ENCODE measurements at regions not wholly inside any gene's neighbourhood (a gene's known extent, or its start where the extent isn't known, plus 50 kb on each side); places are given as distances from the start of the nearest gene placed in this dataset.

DNA sequence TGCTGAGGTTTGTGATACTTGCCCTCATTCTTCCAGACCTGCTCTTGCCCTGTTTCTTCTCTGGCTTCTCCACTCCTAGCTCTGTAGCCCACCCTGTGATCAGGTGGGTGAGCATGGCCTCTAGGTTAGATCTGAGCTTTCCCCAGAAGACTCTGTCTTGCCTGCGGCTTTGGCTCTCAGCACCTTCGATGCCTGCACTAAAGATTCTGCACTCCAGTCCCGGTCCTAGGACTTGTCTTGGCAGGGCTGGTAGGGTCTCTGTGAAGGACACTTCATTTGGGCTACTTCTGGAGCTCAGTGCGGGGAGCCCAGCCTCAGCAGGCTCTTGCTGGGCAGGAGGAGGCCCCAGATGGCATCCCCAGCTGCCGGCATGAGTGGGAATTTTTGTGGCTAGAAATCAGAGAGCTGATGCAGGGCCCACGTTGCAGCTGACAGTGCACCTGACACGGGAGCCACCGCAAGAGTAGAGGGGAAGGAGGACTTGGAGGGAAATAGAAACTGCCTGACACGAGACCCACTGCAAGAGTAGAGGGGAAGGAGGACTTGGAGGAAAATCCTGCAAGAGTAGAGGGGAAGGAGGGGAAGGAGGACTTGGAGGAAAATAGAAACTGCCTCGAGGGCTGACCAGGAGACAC is 226.9 kb upstream of the B3GAT1 start:
- no peak for DNase-seq

DNA sequence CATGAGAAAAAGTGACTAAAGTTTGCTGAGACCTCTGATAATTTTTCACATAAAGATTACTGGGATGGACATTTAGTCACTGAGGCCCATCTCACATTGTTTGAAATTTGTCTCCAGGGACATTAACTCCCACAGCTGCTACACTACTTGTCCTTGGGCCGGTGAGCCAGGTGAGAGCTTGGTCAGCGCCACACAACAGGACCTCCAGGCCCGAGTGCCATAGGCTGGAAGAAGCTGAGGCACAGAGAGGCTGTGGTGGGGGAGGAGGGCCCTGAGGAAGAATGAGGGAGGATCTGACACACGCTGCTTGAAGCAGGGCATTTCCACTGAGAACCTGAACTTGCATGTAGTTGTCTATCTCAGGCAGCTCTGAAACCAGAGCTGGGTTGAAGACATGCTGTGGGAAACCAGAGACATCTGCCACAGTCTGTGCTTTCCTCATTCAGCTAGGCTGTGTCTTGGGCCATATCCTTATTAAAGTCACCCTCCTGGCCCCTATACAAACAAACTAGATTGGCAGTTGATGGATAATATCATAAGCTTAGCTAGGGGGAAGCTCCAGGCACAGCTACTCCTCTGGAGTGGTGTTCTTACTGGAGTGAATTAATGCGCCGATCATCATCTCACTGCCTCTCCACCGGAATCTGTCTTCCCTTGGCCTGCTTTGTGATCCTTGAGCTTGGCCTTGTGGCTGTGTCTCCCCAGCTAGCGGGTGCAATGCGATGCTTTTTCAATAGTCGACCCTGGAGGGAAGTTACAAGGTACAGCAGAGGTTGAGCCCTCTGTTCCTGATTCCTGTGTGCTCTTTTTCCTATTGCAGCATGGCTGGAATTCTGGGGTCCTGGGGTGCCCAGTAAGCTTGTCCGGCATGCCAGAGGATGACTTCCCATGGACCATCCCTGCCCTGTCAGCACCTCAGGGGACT is 225.3 kb upstream of the B3GAT1 start:
- no peak for DNase-seq

DNA sequence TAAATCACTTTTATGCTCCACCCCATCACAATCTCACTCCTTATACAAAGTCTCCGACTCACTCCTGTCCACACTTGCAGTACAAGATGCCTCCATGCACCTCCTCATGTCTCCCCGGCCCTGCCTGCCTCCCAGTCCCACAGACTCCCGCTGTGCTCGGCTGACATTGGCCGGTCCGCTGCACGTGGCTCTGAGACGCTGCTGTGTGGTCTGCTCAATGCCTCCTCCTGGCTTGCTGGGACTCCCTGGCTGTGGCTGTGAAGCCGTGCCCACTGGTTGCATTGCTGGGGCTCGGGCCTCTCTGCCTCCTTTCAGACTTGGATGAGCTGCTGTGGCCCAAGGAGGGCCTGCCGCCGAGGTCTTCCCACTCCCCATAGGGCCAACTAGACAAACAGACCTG is 224.0 kb upstream of the B3GAT1 start:
- no peak for DNase-seq

DNA sequence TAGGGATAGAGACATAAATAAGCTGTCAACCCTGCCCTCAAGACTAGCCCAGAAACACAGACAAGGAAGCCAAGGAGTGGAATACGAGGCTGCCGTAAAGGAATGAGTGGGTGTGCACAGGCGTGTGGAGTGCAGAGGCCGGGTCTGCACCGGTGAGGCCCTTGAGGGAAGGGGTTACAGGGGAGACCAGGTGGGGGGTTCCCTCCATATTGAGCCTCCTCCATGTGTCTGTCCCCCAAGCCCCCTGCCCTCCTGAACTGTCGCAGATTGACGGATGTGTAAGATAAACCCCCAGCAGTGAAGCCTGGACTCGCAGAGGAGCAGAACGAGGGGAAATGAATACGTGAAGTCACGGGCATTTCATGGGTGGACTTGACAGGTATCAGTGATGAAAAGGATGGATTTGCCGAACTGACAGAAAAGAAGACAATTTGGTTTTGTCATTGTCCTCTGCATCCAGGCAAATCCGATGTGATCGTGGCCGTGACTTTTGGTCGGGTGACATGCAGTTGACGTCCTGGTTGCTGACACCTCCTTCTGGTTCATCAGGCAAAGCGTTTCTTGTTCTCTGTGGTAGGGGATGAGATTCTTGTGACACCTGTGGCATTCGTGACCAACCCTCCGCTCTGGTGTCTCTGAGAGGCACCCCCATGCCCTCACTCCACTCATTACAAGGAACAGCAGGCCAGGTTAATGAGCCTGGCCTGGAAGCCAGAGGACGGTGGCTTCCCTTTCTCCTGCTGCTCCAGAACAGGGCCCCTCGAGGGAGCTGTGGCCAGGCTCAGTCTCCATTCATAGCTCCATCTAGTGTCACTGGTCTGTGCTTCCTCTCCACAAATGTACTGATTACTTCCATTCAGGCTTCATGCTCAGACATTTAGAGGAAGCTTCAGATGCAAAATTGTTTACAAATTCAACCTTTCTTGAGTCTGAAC is 223.1 kb upstream of the B3GAT1 start:
- DNase-seq = no peak

DNA sequence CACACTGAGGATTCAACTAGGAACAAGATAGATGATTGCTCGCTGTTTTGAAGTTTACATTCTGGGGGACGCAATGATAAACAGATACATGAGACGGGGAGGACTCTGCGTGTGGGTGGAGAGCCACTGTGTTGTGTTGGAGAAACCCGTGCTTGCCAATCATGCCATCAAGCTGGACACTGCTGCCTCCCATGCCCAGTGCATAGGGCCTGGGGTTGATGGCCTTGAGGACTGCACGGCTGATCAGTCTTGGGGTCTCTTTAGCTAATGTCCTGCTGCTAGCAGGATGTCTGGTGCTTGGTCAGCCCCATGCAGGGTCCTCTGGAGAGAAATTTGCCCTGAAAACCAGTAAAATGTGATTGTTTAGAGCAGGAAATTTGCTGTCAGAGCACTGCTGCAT is 221.2 kb upstream of the B3GAT1 start:
- DNase-seq = no peak

DNA sequence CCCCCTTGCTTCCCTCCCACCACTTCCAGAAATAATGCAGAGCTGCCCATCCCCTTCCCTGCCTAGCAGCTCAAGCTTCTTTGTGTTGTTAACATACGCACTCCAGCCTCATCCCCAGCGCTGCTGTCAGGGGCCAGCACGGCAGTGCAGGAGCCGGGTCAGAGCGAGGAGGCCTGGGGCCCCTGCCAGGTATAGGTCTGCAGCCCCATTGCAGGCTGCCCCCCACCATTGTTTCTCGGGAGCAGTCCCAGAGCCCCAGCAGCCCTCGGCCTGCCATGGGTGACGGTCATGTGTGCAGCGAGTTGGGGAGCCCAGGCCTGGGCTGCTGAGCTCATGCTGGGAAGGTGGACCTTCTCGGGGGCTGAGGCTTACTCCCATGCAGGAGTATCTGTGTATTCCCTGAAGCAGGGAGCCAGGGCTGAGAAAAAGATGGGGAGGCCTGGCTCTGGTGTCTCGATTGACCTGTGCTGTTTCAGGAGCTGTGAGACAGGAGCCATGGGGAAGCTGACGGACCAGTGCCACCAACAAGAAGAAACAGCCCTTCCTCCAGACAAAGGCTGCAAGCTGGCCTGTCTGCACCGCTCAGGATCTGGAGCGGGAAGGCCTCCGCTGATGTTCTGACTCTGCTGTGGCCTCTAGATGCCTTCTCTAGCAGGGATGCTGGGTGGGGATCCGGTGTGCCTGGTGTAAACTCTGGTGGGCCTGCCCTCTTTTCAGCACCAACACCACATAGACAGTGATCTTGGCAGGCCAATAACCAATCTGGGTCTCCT is 220.5 kb upstream of the B3GAT1 start:
- DNase-seq = no peak

DNA sequence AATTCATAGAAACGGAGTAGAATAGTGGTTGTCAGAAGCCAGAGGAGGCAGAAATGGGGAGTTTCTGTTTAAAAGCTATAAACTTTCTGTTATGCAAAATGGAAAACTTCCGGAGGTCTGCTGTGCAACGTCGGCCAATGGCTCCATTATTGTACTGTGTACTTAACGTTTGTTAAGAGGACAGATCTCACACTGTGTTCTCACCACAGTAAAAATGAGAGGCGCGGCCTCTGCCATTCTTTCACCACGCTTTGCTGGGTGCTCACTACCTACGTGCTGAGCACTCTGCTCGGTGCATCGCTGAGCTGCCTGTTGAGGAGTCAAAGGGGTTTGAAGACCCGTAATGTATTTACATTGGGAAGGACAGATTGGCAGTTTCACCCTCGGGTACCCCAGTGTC is 218.8 kb upstream of the B3GAT1 start:
- DNase-seq = no peak

DNA sequence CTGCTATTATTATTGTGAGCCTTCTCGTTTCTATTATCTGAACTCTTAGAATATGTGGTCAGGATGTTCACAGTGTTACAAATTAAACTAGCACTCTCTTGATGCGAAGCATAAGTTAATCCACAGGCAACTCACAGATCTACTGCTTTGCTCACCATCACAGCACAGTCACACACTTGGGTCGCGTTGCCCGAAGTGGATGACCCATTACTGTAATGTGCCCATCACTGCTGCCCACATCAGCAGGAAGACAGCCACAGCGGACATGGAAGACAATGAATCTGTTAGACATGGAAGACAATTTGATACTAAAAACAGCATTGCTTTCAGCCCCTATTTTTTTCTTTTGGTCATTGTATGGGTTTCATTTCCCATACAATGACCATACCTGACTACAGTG is 216.4 kb upstream of the B3GAT1 start:
- DNase-seq = no peak

DNA sequence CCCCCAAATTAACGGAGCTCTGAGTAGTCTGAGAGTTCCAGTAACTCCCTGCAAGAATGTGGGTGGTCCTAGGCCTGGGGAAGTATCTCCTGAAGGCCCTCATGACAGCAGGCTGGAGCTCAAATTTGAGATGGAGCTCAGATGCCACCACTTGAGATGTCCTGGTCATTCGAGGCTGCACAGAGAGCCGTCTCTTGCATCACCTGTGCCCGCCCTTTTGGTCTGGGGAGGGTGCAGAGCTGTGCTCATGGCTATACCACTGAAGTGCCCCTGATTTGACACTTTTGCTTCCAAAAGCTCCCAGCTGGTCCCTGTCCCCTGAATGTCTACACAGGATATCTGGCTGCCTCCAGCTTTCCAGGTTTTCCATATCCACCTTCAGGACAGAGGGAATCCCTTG is 214.0 kb upstream of the B3GAT1 start:
- no peak for DNase-seq

DNA sequence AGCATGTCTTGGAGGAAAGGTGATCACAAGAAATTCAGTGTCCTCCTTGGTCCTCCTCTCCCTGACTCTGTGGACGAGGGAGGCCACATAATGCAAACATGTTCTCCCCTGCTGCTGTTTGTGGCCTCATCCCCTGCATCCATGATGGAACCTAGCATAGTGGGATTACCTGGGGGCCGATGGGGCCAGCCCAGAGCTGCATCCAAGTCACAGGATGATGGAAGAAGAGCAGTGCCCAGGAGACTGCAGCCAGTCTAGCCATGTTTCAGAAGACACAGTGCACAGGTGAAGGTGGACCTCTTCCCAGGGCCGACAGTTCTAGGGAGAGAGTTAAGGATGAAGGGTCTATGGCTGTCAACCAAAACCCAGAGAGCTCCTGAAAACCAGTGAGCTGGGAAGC is 213.6 kb upstream of the B3GAT1 start:
- no peak for DNase-seq

DNA sequence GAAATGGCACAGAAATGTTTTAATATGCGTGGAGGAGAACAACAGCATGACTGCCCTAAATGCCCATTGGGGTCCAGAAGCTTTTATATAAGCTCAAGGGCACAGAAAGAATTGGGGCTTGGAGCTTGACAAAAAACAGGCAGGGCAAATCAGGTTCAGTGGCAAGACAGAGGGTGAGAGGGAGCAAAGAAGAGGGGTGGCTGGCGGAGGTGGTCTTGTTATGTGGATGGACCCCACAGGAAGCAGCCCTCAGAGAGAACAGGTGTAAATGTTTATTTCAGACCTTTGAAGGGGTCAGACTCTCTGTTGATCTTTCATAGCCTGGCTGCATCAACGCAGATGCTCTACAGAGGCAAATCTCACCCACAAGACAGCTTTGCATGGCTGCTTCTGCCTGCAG is 213.1 kb upstream of the B3GAT1 start:
- DNase-seq = no peak

DNA sequence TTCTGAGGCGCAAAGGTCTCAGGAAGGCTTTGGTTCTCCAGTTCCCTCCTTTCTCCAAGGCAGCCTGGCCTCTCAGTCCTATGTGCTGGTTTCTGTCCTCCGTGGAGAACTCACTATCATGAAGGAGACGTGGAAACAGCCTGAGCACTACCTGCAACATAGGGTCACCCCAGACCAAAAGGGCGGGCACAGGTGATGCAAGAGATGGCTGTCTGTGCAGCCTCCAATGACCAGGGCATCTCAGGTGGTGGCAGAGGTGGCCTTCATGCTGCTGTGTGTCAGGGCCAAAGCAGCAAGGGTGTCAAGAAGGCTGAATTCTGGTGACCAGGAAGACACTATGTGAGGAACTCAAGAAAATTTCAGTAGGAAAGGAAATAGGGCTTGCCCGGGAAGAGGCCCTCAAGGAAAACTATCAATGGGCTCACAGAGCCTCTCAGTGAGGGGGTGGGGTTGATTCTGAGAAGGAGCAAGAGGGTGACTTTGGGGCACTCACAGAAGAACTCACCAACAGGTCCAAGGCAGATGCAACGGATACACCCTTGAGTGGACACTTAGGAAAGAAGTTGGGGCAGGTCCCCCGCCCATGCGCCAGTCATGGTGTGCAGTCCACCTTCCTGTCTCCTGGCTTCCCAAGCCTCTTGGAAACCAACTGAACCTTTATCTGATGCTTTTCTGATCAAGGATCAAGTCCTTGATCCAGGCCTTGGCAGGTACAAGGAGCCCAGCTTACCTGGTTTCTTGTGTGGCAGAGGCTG is 212.3 kb upstream of the B3GAT1 start:
- no peak for DNase-seq

DNA sequence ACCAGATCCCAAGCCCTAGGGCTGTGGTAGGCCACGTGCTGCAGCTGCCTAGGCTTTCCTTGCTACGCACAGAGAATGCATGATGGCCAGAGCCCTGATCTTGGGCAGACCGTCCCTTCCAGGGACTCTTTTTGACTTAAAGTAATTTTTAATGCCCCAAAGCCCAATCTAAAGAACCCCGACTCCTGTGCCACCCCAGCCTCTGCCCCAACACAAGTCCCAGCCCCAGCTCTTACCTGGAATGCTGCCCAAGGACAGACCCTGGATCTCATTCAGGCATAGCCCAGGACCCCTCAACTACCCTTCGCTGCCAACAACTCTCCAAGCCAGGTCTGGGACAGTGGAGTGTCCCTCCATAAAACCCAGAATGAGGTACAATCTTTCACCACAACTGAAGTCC is 211.7 kb upstream of the B3GAT1 start:
- DNase-seq = no peak

DNA sequence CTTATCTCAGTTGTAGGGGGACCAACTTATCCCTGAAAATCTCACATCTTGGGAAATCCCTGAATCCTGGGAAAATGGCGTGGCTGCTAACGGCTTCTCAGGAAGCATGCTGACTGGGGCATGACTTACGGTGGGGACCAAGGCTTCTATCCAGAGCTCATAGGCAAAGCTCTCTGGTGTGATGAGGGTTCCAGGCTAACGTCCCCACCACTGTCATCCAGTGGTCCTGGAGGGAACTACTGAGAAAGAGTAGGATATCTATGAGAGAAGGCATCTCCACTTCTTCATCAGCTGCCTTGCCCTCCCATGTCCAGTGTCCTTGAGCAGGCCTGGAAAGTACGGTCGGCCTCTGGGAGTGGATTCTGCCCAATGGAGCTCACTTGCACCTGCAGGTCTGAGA is 210.4 kb upstream of the B3GAT1 start:
- no peak for DNase-seq

DNA sequence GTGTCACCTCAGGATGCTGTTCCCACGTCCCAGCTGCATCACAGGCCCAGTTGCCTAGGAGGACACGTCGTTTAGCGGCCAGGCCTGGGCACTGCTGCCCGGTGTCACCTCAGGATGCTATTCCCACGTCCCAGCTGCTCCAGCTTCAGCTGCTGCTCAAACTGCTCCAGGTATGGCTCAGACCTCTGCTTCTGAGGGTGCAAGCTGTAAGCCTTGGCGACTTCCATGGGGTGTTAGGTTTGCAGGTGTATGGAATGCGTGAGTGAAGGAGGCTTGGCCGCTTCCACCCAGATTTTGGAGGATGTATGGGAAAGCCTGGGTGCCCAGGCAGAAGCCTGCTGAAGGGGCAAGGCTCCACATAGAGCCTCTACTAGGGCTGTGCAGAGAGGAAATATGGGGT is 205.3 kb upstream of the B3GAT1 start:
- no peak for DNase-seq

DNA sequence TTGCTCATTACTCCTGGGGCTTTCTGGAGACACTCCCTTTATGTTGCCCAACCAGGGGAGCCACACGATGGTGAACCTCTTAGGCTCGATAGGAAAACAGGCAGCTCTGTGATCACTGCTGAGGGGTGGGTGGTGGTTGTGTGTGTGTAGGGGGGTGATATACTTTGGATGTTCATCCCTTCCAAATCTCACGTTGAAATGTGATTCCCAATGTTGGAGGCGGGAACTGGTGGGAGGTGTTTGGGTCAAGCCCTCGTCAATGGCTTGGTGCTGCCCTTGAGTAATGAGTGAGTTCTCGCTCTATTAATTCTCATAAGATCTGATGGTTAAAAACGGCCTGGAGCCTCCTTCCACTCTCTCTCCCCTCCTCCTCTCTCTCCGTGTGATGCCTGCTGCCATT is 204.0 kb upstream of the B3GAT1 start:
- no peak for DNase-seq

DNA sequence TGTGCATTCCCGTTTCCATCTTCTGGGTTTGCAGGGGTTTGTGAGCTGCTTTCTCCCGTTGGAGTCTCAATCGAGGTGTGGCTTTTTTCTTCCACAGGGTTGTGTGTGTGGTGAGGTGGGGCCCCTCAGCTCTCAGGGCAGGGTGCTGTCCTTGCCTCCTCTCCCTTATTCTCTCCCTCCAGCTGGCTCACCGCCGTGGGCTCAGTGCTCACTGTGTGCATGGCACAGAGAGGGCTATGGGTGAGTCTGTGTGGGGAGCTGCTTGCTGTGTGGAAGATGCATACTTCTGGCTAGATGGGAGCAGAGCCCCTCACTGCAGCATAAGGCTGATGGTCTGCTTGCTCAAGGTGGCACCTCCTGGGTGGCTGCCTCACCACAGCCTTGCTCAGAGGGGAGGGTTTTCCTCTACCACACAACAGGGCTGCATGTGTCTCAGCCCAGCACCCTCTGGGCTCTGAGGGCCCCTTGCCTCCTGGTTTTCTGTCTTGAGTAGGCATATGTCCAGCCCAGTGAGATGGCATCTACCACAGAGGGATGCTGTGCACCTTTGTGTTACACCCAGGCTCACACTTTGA is 203.1 kb upstream of the B3GAT1 start:
- DNase-seq = no peak

DNA sequence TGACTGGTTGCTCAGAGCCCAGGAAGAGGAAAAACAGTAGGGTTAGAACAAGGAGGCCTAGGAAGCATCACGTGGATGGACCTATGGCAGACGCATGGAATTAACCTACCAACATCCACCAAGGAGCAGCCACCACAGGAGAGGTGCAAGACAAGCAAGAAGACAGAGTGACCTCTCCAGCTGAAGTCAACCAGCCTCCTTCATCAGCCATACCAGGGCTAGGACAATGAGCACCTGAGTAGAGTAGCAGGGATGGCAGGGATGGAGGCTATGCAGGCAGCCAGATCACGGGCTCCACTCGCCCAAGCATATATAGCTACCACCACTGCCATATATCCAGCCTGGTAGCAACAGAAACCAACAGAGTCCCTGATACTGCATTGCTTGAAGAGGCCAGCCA is 202.1 kb upstream of the B3GAT1 start:
- DNase-seq = no peak

DNA sequence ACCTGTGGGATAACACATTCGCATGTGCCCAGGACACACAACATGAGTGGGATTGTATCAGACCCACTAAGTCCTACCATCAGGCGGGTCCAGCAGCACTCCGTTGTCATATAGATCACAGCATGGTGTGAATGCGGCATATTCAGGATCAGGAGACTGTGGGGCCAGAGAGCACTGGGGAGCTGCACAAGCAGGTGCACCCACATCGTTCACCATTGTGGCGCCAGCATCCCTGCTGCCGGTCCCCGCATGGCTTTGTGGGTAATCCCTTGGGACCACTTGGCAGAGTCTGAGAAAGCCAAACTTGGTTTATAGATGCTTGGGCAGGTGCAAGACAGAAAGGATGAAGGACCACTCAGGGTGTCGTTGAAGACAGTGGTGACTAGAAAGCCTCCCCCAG is 201.6 kb upstream of the B3GAT1 start:
- DNase-seq = no peak

DNA sequence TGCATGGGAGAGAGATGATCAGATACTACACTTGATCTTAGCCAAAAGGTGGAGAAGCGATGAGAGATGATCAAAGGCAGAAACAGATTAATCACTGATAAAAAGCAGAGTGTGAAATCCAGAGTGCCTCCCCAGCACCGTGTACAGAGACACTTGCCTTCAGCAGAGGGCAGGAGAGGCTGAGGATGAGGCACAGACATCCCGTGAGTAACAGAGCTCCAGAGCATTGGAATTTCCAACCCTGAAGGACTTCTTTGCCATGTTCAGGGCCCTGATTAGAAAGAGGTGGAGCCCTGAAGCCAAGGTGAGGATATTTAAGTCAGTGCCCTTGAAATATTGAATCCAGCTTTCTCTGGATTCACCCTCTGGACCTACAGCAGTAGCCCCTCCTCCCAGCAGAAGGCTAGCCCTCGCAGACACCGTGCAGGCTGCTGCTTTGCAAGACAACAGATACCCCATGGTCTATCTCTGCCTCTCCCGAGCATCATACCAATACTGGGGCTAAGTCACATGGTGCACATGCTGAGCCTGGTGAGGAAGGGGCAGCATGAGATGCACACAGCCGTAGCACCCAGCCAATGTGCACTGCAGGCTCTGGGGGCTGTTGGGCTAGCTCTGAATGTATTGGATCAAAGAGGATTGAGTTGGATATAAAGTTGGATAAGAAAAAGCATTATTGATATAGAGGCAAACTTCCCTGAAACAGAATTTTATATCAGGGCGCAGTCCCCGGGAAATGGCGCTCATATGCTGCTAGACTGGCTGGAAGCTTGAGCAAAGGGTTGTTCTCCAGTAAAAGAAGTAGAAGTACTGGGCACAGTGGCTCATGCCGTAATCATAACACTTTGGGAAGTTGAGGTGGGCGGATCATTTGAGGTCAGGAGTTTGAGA is 200.3 kb upstream of the B3GAT1 start:
- DNase-seq = no peak

DNA sequence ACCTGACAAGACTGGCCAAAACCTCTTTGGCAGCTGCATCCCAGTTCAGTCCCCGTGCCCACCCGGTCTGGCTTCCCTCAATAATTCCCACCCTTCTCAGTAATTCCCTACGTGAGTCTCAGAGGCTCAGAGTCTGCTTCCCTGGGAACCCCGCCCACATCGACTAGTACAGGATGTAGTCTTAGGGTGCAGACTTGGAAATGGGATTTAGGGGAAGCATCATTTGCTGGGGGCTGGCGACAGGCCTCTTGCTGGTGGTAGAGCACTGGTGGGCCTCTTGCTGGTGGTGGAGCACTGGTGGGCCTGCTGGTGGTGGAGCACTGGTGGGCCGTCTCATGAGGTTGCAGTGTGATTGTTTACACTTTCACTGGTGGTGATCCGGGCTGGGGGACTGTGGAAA is 199.5 kb upstream of the B3GAT1 start:
- no peak for DNase-seq

Data from CD4-positive, alpha-beta T cell treated with Interleukin-21 for 1 hour (primary cell).